Neural progenitor cell (in vitro differentiated cells): ENCODE measurements at regions not wholly inside any gene's neighbourhood (a gene's known extent, or its start where the extent isn't known, plus 50 kb on each side); places are given as distances from the start of the nearest gene placed in this dataset.

Source experiments
- DNase-seq: peaks from one replicate; pipeline ENCODE4 v3.0.0-alpha.2; 2016; ENCODE audit warnings: low spot score
- H2AFZ ChIP-seq: fragments of 200-600 bp; sonication (generic); replicated peaks from 2 replicates; pipeline ENCODE4 v1.6.1; 2016; ENCODE audit warnings: antibody characterized with exemption
- H3F3A ChIP-seq: fragments of 200-600 bp; sonication (generic); 2 replicates; pipeline ENCODE4 v1.6.1; 2016; ENCODE audit warnings: antibody characterized with exemption, low read depth
- H3K27ac ChIP-seq: fragments of 200-600 bp; sonication (generic); 2 replicates; pipeline ENCODE4 v1.5.1; 2016; ENCODE audit warnings: mild to moderate bottlenecking
- H3K27me3 ChIP-seq: fragments of 200-600 bp; sonication (generic); 2 replicates; pipeline ENCODE4 v1.6.1; 2016; ENCODE audit warnings: mild to moderate bottlenecking, moderate library complexity
- H3K36me3 ChIP-seq: fragments of 200-600 bp; sonication (generic); 2 replicates; pipeline ENCODE4 v1.5.1; 2016
- H3K4me1 ChIP-seq: fragments of 200-600 bp; sonication (generic); 2 replicates; pipeline ENCODE4 v1.6.1; 2016; ENCODE audit warnings: mixed run types
- H3K4me2 ChIP-seq: fragments of 200-600 bp; sonication (generic); 2 replicates; pipeline ENCODE4 v1.6.1; 2016
- H3K4me3 ChIP-seq: fragments of 200-600 bp; sonication (generic); 2 replicates; pipeline ENCODE4 v1.5.1; 2016
- H3K79me2 ChIP-seq: fragments of 200-600 bp; sonication (generic); 2 replicates; pipeline ENCODE4 v1.6.1; 2016; ENCODE audit warnings: low read depth
- H3K9ac ChIP-seq: fragments of 200-600 bp; sonication (generic); 2 replicates; pipeline ENCODE4 v1.6.1; 2016
- H3K9me3 ChIP-seq: fragments of 200-600 bp; sonication (generic); 2 replicates; pipeline ENCODE4 v1.5.1; 2016; ENCODE audit warnings: low read depth
- H4K20me1 ChIP-seq: fragments of 200-600 bp; sonication (generic); 2 replicates; pipeline ENCODE4 v1.6.1; 2016; ENCODE audit warnings: low read depth
- H3K27ac Mint-ChIP-seq: 3 replicates; pipeline ENCODE4 v1.8.0; 2021; ENCODE audit warnings: mixed read lengths
- H3K27me3 Mint-ChIP-seq: 2 replicates; pipeline ENCODE4 v1.8.0; 2022; ENCODE audit warnings: low read depth, mild to moderate bottlenecking, inconsistent platforms, moderate library complexity, mixed read lengths; ENCODE audit not compliant: insufficient read depth
- H3K36me3 Mint-ChIP-seq: 3 replicates; pipeline ENCODE4 v1.8.0; 2021; ENCODE audit warnings: mixed read lengths
- H3K4me1 Mint-ChIP-seq: 3 replicates; pipeline ENCODE4 v1.8.0; 2021; ENCODE audit warnings: mixed read lengths
- H3K4me3 Mint-ChIP-seq: 3 replicates; pipeline ENCODE4 v1.8.0; 2021; ENCODE audit warnings: mild to moderate bottlenecking, moderate library complexity, mixed read lengths
- H3K9me3 Mint-ChIP-seq: 3 replicates; pipeline ENCODE4 v1.8.0; 2020; ENCODE audit warnings: mixed read lengths
- CTCF ChIP-seq: fragments of 200-600 bp; sonication (generic); IDR thresholded peaks from 2 replicates; pipeline ENCODE4 v1.5.1; 2017; ENCODE audit warnings: antibody characterized with exemption, mild to moderate bottlenecking
- EZH2 ChIP-seq: fragments of 200-600 bp; sonication (generic); IDR thresholded peaks from 2 replicates; pipeline ENCODE4 v1.6.1; 2017; ENCODE audit warnings: antibody characterized with exemption, mild to moderate bottlenecking, moderate library complexity
- EZH2phosphoT487 ChIP-seq: fragments of 200-600 bp; sonication (generic); IDR thresholded peaks from 2 replicates; pipeline ENCODE4 v1.6.1; 2017; ENCODE audit warnings: antibody characterized with exemption

- H3F3A ChIP-seq: no peaks in the 10 kb centered on the region
- no peak overlapping the region for H2AFZ ChIP-seq
- H3K27me3 ChIP-seq: no peaks in the 10 kb centered on the region
- TF ChIP-seq CTCF (no peak), EZH2phosphoT487 (no peak), EZH2 (no peak)
- H4K20me1 ChIP-seq: no peaks in the 10 kb centered on the region
- no peak overlapping the region for H3K4me3 Mint-ChIP-seq
- H3K4me2 ChIP-seq: no peak overlapping the region
- no peak overlapping the region for H3K9ac ChIP-seq
- peaks cover 3% of the 10 kb centered on the region for H3K27me3 Mint-ChIP-seq
- H3K4me3 ChIP-seq: no peak overlapping the region
- no peaks in the 10 kb centered on the region for H3K9me3 ChIP-seq
- H3K4me1 Mint-ChIP-seq: peaks cover 23% of the 10 kb centered on the region
- DNase-seq: no peak
- H3K4me1 ChIP-seq: no peaks in the 10 kb centered on the region
- H3K79me2 ChIP-seq: no peaks in the 10 kb centered on the region
- no peaks in the 10 kb centered on the region for H3K36me3 ChIP-seq
- H3K27ac ChIP-seq: no peak overlapping the region
- H3K36me3 Mint-ChIP-seq: no peaks in the 10 kb centered on the region
- H3K27ac Mint-ChIP-seq: no peak overlapping the region
- H3K9me3 Mint-ChIP-seq: no peaks in the 10 kb centered on the region
Measured at GRCh38 chr4:57491388-57491787, 381.2 kb upstream of the IGFBP7 start.

GRCh38 chr4:57490520-57491255 lies 380.5 kb upstream of the IGFBP7 start:
- TF ChIP-seq EZH2: no peak
- no peak for TF ChIP-seq CTCF
- no peak for TF ChIP-seq EZH2phosphoT487
- Mint-ChIP-seq H3K9me3 (no peaks in the 10 kb centered on the region), H3K4me1 (peaks cover 19% of the 10 kb centered on the region), H3K4me3 (no peak overlapping the region), H3K27me3 (peaks cover 3% of the 10 kb centered on the region), H3K27ac (no peak overlapping the region), H3K36me3 (no peaks in the 10 kb centered on the region)
- Histone ChIP-seq H3K27me3 (no peaks in the 10 kb centered on the region), H3K36me3 (no peaks in the 10 kb centered on the region), H3K27ac (no peak overlapping the region), H2AFZ (no peak overlapping the region), H4K20me1 (no peaks in the 10 kb centered on the region), H3K9me3 (no peaks in the 10 kb centered on the region), H3K4me2 (no peak overlapping the region), H3F3A (no peaks in the 10 kb centered on the region), H3K4me3 (no peak overlapping the region), H3K79me2 (no peaks in the 10 kb centered on the region), H3K4me1 (no peaks in the 10 kb centered on the region), H3K9ac (no peak overlapping the region)
- DNase-seq: no peak

GRCh38 chr4:57488366-57489162 lies 378.4 kb upstream of the IGFBP7 start:
- Histone ChIP-seq H3F3A (no peaks in the 10 kb centered on the region), H3K9ac (no peak overlapping the region), H4K20me1 (no peaks in the 10 kb centered on the region), H3K9me3 (no peaks in the 10 kb centered on the region), H3K27me3 (no peaks in the 10 kb centered on the region), H3K4me3 (no peak overlapping the region), H3K36me3 (no peaks in the 10 kb centered on the region), H2AFZ (no peak overlapping the region), H3K4me2 (no peak overlapping the region), H3K4me1 (no peaks in the 10 kb centered on the region), H3K27ac (no peak overlapping the region), H3K79me2 (no peaks in the 10 kb centered on the region)
- Mint-ChIP-seq H3K27me3 (peaks cover 3% of the 10 kb centered on the region), H3K36me3 (no peaks in the 10 kb centered on the region), H3K4me3 (no peak overlapping the region), H3K27ac (no peak overlapping the region), H3K9me3 (no peaks in the 10 kb centered on the region), H3K4me1 (peaks cover 8% of the 10 kb centered on the region)
- TF ChIP-seq EZH2: no peak
- TF ChIP-seq CTCF: no peak
- no peak for DNase-seq
